ENCODE measurements at regions not wholly inside any gene's neighbourhood (a gene's known extent, or its start where the extent isn't known, plus 50 kb on each side); places are given as distances from the start of the nearest gene placed in this dataset.

DNA sequence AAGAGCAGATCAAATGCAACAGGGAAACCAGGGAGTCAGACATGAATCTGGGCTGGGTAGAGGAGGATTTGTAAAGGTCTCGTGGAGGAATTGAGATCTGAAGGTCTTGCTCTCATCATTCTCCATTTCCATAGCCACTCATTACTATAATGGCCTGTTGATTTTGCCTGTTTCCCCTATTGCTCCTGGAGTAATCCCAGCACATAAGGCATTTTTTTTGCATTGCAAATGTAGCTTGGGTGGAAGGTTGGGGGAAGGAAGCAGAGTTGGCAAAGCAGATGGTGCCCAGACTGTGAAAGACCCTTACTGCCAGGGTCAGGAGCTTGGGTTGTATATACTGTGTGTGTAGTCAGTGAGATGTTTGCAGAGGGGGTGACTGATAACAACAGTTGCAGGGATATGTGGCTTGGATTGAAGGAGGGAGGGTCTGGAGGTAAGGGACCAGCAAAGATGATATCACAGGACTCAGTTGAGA lies 116.0 kb downstream of the TTC6 start:
- no peak for TF ChIP-seq POLR2A (IDR thresholded peaks at IDR 0.05)
- TF ChIP-seq, protein P1, sequence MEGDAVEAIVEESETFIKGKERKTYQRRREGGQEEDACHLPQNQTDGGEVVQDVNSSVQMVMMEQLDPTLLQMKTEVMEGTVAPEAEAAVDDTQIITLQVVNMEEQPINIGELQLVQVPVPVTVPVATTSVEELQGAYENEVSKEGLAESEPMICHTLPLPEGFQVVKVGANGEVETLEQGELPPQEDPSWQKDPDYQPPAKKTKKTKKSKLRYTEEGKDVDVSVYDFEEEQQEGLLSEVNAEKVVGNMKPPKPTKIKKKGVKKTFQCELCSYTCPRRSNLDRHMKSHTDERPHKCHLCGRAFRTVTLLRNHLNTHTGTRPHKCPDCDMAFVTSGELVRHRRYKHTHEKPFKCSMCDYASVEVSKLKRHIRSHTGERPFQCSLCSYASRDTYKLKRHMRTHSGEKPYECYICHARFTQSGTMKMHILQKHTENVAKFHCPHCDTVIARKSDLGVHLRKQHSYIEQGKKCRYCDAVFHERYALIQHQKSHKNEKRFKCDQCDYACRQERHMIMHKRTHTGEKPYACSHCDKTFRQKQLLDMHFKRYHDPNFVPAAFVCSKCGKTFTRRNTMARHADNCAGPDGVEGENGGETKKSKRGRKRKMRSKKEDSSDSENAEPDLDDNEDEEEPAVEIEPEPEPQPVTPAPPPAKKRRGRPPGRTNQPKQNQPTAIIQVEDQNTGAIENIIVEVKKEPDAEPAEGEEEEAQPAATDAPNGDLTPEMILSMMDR (IDR thresholded peaks at IDR 0.05 in 4 of 5, conservative IDR thresholded peaks at IDR 0.05 in 1 of 5), result no peak
